NCI-H2029 (cell line): ENCODE measurements at regions not wholly inside any gene's neighbourhood (a gene's known extent, or its start where the extent isn't known, plus 50 kb on each side); places are given as distances from the start of the nearest gene placed in this dataset.

Experiments used
- DNase-seq: peaks from one replicate; lab custom pipeline; 2025; lab: John Stamatoyannopoulos, UW

DNA sequence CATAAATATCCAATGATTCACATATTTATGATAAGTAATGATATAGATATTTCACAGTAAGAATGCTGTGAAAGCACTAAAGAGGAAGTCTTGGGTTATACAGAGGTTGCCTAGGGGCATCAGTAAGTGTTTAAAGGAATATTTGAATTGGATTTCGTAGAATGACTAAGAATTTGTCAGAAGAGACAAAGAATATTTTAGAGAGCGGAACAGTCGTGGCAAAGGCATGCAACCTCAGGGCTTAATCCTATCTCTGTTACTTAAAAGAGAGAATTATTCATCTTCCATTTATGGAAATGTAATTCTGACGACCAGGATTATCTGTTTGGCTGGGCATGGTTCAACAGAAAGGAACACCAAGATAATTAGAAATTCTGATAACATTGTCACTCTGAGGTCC, 171.9 kb upstream of the NR5A2 start:
- DNase-seq: no peak

GRCh38 chr1:199856216-199856780, 171.2 kb upstream of the NR5A2 start:
- DNase-seq: no peak

DNA sequence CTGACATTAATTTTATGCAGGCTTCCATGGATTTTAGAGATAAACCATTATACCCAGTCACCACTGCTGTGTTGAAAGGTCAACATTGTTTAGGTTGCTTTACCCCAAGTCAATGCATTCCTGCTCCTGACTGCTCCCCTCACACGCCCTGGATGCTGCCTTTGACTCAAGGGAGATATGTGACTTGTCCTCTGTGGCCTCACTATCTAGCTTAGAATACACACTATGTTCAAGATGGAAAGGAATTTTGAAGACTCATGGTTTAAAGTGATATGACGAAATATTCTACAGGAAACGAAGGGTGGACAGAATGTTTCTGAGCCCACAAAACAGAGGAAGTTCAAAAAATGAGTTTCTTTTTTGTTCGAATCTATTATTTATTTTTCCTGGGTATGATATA, 170.4 kb upstream of the NR5A2 start:
- DNase-seq: no peak

GRCh38 chr1:199857516-199857915, 170.0 kb upstream of the NR5A2 start:
- no peak for DNase-seq

GRCh38 chr1:199858171-199858570, 169.3 kb upstream of the NR5A2 start:
- no peak for DNase-seq

DNA sequence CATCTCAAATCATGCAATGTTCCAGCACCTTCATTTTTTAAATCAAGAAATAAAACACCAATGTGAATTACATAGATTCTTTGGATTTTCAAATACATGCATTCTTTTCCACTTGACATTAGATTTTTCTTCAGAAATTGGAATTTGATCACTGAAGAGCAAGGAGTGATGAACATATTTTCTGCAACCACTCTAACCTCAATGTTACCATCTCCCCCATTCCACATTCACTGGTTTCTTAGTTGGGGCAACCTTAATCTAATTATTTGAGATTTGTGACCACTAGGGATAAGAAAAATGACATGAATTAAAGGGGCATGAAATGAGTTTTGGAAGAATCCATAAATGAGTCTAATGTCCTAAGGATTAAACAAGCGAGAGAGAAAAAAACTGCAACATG, 168.7 kb upstream of the NR5A2 start:
- DNase-seq: no peak

GRCh38 chr1:199859491-199859933, 168.0 kb upstream of the NR5A2 start:
- DNase-seq: no peak

DNA sequence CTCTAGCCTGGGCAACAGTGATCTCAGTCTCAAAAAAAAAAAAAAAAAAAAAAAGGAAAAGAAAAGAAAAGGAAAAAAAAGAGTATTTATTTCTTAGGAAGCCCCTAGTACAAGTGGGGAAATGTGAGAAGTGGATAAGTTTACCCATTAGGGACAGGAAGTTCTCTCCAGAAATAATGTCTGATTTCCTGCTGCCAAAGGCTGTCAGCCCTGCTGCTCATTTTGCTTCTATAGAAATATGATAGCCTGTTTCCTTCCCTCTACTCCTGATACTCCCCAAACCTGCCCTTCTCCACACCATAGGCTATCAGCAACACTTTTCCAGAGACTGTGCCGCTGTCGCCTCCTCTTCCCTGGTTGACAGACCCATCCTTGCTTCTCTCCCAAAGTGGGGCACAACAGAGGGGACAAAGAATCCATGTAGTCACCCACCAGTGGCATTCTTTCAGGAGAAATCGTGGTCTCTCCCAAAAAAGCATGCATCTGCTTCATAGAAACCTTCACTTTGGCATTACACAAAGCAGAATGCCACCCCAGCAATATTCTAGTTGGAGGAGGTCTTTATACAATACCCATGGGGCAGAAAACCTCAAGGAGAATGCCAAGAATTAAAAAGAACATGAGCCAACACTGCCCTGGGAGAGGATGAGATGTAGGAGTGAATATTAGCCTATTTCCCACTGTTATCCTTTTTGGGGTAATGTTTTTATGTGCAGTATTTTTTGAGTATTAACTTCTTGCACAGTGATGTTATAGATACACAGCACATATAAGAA, 166.3 kb upstream of the NR5A2 start:
- DNase-seq: no peak

GRCh38 chr1:199862047-199862446, 165.5 kb upstream of the NR5A2 start:
- DNase-seq: no peak

GRCh38 chr1:199866210-199866617, 161.3 kb upstream of the NR5A2 start:
- DNase-seq: no peak

DNA sequence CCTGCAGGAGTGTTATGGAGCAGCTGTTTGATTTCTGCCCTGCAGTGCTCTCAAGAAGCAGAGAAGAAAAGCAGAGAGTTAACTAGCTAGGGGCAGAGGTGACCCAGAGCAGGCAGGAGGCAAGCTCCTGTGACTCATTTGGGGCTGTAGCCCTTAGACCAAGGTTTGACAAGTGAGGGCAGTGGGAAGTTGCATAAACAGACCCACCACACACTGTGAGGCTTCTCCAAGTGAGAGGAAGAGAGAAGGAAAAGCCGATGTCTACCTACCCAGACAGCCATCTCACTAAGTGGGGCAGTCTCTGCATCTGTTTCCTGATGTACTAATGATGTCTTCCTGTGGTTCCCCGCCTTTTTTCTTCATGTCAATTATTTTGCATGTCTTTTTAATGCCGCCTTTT, 159.9 kb upstream of the NR5A2 start:
- DNase-seq: no peak

- DNase-seq: no peak
Measured at GRCh38 chr1:199868777-199869176, 158.7 kb upstream of the NR5A2 start.

GRCh38 chr1:199875337-199875736, 152.2 kb upstream of the NR5A2 start:
- DNase-seq: no peak

GRCh38 chr1:199875856-199876255, 151.7 kb upstream of the NR5A2 start:
- DNase-seq: no peak

DNA sequence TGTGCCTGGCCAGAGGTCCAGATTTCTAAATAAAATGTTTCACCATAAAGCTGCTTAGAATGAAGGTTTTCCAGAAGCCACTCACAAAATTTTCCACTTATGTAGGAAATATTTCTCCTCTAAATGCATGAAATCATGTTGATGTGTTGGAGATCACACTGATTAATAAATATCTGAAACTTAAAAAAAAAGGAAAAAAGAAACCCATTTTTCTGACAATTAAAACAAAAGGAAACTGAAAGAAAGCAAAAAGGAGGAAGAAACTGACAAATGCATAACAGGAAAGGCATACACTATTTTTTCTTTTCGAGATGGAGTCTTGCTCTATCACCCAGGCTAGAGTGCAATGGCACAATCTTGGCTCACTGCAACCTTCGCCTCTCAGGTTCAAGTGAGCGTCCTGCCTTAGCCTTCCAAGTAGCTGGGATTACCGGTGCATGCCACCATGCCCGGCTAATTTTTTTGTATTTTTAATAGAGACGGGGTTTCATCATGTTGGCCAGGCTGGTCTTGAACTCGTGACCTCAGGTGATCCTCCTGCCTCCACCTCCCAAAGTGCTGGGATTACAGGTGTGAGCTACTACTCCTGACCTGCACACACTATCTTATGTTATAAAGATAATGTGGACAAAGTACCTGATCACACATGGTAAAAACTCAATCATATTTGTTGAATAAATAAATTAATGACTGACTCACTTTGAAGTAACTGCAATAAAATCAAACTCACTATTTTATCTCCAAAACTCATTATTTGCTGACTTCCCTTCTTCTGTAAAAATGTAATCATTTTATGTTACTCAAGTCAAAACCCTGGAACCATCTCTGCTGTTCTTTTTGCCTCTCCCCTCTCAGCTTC, 149.8 kb upstream of the NR5A2 start:
- DNase-seq: no peak

GRCh38 chr1:199878823-199879222, 148.7 kb upstream of the NR5A2 start:
- no peak for DNase-seq

DNA sequence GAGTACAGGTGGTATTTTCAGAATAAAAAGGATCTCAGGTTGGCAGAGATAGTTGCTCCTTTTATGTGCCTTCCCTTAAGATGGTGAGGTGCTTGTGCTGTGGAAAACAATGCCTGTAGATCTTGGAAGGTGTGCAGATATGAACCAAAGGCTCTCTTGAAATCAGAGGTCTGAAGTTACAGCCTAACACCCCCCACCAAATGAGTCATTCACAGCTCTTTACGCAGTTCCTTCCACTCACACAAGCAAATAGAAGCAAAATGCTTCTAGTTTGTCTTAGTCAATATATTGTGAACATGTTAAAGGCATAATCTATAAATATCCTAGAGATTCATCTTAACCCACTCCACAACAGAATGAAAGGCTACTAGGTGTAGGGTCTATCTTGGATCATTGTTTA, 128.9 kb upstream of the NR5A2 start:
- no peak for DNase-seq

DNA sequence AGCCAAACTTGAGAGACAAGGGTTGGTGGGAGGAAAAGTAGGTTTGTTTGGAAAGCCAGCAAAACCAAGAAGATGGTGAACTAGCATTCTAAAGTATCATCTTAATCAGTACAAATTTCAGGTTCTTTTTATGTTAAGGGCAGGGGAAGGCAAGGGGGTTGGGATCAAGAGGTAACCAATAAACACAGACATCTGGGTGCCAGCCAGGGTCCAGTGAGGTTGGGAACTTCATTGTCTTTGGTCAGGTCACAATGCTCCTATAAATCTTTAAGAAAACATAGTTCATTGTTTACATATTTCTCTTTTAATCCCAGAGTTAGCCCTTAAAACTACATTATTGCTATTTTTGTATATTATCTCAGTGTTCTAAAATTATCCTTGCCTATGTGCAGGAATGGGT, 126.2 kb upstream of the NR5A2 start:
- no peak for DNase-seq

DNA sequence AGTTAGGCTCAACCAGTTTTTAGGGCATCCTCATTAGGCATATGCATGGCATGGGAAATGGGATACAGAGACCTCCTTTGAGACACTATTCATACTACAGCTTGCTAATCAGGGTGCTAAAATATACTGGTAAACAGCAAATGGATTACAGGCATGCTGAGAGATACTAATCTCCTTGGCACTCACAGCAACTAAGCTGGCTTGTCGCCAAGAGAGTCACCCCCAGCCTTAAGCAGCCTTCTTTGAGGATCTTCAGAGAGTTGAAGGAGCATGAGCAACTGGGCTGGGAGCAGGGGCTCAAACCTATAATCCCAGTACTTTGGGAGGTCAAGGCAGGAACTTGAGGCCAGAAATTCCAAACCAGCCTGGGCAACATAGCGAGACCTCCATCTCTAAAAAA, 120.1 kb upstream of the NR5A2 start:
- DNase-seq: no peak

- no peak for DNase-seq
Measured at GRCh38 chr1:199909137-199909536, 118.4 kb upstream of the NR5A2 start.

- no peak for DNase-seq
Measured at GRCh38 chr1:199913318-199913717, 114.2 kb upstream of the NR5A2 start.

GRCh38 chr1:199914546-199914945, 113.0 kb upstream of the NR5A2 start:
- no peak for DNase-seq

DNA sequence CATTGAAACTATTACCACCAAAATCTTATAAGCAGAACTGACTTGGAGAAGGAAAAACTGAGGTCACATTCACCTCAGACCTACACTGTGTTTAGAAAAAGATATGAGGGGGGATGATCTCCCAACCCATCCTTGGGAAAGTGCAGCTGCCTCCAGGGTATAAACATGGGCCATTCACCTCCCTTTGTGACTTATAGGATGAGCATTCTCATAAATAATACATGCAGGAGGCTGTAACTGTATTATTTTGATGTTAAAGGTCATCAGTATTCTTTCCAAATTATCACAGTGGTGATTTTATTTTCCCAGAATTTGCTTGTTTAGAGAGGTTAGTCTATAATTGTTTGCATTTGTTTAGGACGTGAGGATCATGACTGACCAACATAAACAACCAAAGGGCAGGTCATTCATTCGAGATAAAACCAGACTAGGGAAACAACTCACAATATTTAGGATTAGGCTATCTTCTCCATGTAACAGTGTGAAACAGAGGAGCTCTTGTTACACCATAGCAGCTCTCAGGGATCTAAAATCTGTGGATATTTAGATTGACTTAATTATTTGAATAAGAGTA, 109.2 kb upstream of the NR5A2 start:
- no peak for DNase-seq
